ENCODE measurements at regions not wholly inside any gene's neighbourhood (a gene's known extent, or its start where the extent isn't known, plus 50 kb on each side); places are given as distances from the start of the nearest gene placed in this dataset.
"Not testable (repeated sequence)": the region's sequence is repeated elsewhere in the genome, so short reads cannot be mapped to it uniquely, and the experiment has no call there.

DNA sequence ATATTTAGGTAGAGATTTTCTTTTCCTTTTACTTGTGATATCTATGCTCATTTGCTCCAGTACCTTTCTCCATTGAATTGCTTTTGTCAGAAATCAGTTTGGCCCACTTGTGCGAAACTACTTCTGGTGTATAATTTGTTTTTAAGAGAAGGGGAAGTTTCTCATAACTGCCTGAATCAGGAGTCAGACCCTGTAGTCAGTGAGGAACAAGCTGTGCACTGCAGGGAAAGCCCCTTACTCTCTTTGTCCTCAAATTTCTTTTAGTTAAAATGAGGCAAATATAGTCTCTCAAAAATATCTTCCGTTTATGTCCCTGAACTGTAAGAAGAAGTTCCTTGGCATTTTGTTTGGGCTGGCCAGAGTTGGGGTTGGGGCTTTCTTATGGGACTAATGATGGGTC lies 109.9 kb downstream of the ZFY start:
- no peak for DNase-seq
- ChIA-PET POLR2A (no interaction called here), CTCF (no interaction called here)
- H3K27ac ChIP-seq (ENCODE audit: low read length in 2 of 2), result no peak overlapping the region
- Mint-ChIP-seq H3K27me3 (no peaks in the 10 kb centered on the region), H3K9me3 (ENCODE audit: insufficient read depth) (no peaks in the 10 kb centered on the region), H3K27ac (peak overlapping the region; percentile 53), H3K4me1 (peaks cover 70% of the 10 kb centered on the region), H3K4me3 (peak overlapping the region; percentile 44)
- H3K9me3 ChIP-seq (ENCODE audit: control extremely low read depth in 1 of 3, control insufficient read depth in 2 of 3, insufficient read depth in 1 of 3, low read length in 2 of 3), result no peaks in the 10 kb centered on the region
- no peaks in the 10 kb centered on the region for H4K20me1 ChIP-seq (ENCODE audit: control insufficient read depth, insufficient read depth, low read length, poor library complexity, severe bottlenecking)
- H3K79me2 ChIP-seq (ENCODE audit: control insufficient read depth, insufficient read depth, low read length), result no peaks in the 10 kb centered on the region
- no CpG with 5 or more reads among the region's 2 CpGs for WGBS (ENCODE audit: insufficient coverage)
- no peak overlapping the region for H3K4me3 ChIP-seq (ENCODE audit: control extremely low read depth in 1 of 5, extremely low read depth in 1 of 5, insufficient read depth in 1 of 5, low read depth in 2 of 5, low read length in 4 of 5)
- no peak for TF ChIP-seq EZH2 (IDR thresholded peaks at IDR 0.05; ENCODE audit: borderline replicate concordance, insufficient read depth, low read depth, low read length, poor library complexity, severe bottlenecking)
- TF ChIP-seq, protein P1, sequence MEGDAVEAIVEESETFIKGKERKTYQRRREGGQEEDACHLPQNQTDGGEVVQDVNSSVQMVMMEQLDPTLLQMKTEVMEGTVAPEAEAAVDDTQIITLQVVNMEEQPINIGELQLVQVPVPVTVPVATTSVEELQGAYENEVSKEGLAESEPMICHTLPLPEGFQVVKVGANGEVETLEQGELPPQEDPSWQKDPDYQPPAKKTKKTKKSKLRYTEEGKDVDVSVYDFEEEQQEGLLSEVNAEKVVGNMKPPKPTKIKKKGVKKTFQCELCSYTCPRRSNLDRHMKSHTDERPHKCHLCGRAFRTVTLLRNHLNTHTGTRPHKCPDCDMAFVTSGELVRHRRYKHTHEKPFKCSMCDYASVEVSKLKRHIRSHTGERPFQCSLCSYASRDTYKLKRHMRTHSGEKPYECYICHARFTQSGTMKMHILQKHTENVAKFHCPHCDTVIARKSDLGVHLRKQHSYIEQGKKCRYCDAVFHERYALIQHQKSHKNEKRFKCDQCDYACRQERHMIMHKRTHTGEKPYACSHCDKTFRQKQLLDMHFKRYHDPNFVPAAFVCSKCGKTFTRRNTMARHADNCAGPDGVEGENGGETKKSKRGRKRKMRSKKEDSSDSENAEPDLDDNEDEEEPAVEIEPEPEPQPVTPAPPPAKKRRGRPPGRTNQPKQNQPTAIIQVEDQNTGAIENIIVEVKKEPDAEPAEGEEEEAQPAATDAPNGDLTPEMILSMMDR (IDR thresholded peaks at IDR 0.05), result no peak
- H3K36me3 ChIP-seq (replicated peaks in 1 of 2; ENCODE audit: control extremely low read depth in 1 of 2, control insufficient read depth in 1 of 2, extremely low read depth in 1 of 2, insufficient read depth in 2 of 2, low read length in 1 of 2), result no peaks in the 10 kb centered on the region
- no peaks in the 10 kb centered on the region for H3K27me3 ChIP-seq (replicated peaks in 1 of 4; ENCODE audit: control extremely low read depth in 1 of 4, control insufficient read depth in 3 of 4, insufficient read depth in 4 of 4, low read length in 3 of 4)
- no peak for ATAC-seq (ENCODE audit: low read depth)
- H3K4me2 ChIP-seq (replicated peaks; ENCODE audit: low read depth, low read length, poor library complexity, severe bottlenecking), result no peak overlapping the region
- peaks cover 0 to 20% of the 10 kb centered on the region in 2 donors for H3K4me1 ChIP-seq (ENCODE audit: control insufficient read depth in 2 of 2, insufficient read depth in 2 of 2, low read length in 2 of 2)
- H2AFZ ChIP-seq (ENCODE audit: insufficient read depth, low read depth, low read length, poor library complexity, severe bottlenecking), result no peak overlapping the region
- no peak overlapping the region for H3K9ac ChIP-seq (ENCODE audit: low read length)
- intact Hi-C loops (cut with micrococcal nuclease), result no loop called here

DNA sequence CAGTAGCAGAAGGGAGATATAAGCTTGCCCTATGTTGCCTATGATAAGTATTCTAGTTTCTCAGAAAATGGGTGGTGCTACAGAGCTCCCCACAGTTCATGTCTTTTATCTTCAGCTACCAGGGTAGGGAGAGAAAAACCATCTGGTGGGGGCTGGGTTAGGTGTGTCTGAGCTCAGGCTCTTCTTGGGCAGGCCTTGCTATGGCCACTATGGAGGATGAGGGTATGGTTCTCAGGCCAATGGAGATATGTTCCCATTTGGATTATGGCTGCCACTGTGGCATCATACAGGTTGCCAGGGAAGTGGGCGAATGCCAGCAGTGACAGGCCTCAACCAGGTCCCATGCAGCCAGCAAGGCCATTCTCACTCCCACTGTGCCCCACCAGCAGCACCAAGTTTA lies 120.3 kb downstream of the ZFY start:
- H4K20me1 ChIP-seq (ENCODE audit: control insufficient read depth, insufficient read depth, low read length, poor library complexity, severe bottlenecking); intact Hi-C loops (cut with micrococcal nuclease); ATAC-seq (ENCODE audit: low read depth); H3K4me1 ChIP-seq (ENCODE audit: control insufficient read depth in 2 of 2, insufficient read depth in 2 of 2, low read length in 2 of 2); H2AFZ ChIP-seq (ENCODE audit: insufficient read depth, low read depth, low read length, poor library complexity, severe bottlenecking); H3K27ac Mint-ChIP-seq; H3K4me2 ChIP-seq (replicated peaks; ENCODE audit: low read depth, low read length, poor library complexity, severe bottlenecking); POLR2A ChIA-PET; H3K27me3 Mint-ChIP-seq; H3K9me3 ChIP-seq (ENCODE audit: control extremely low read depth in 1 of 3, control insufficient read depth in 2 of 3, insufficient read depth in 1 of 3, low read length in 2 of 3); H3K9ac ChIP-seq (ENCODE audit: low read length); H3K27me3 ChIP-seq (replicated peaks in 1 of 4; ENCODE audit: control extremely low read depth in 1 of 4, control insufficient read depth in 3 of 4, insufficient read depth in 4 of 4, low read length in 3 of 4); H3K9me3 Mint-ChIP-seq (ENCODE audit: insufficient read depth); CTCF ChIA-PET; H3K27ac ChIP-seq (ENCODE audit: low read length in 2 of 2); H3K4me3 ChIP-seq (ENCODE audit: control extremely low read depth in 1 of 5, extremely low read depth in 1 of 5, insufficient read depth in 1 of 5, low read depth in 2 of 5, low read length in 4 of 5); H3K79me2 ChIP-seq (ENCODE audit: control insufficient read depth, insufficient read depth, low read length); DNase-seq; H3K4me3 Mint-ChIP-seq; H3K36me3 ChIP-seq (replicated peaks in 1 of 2; ENCODE audit: control extremely low read depth in 1 of 2, control insufficient read depth in 1 of 2, extremely low read depth in 1 of 2, insufficient read depth in 2 of 2, low read length in 1 of 2): not testable (repeated sequence)
- H3K4me1 Mint-ChIP-seq, result peaks cover 11% of the 10 kb centered on the region
- WGBS (ENCODE audit: insufficient coverage), result no CpG with 5 or more reads among the region's 1 CpG

DNA sequence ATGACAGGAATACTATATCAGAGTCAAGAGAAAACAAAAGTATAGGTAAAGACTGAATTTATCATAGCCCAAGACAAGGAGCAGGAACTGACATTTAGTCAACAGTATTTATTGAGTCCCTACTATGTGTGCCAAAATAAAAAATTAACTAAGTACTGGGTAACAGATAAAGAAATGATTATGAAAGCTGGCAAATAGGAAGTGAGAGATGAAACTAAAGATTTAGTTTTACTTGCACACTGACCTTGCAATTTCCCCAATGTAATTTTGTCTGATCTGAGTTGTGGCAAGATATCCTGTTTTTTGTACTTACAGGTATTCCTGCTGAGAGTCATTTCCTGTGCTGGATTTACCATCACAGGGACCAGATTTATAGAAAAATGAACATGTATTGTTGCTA lies 123.2 kb downstream of the ZFY start:
- H3K9ac ChIP-seq (ENCODE audit: low read length); H3K4me3 Mint-ChIP-seq; H3K4me2 ChIP-seq (replicated peaks; ENCODE audit: low read depth, low read length, poor library complexity, severe bottlenecking); H3K27me3 ChIP-seq (replicated peaks in 1 of 4; ENCODE audit: control extremely low read depth in 1 of 4, control insufficient read depth in 3 of 4, insufficient read depth in 4 of 4, low read length in 3 of 4); H2AFZ ChIP-seq (ENCODE audit: insufficient read depth, low read depth, low read length, poor library complexity, severe bottlenecking); POLR2A ChIA-PET; H3K9me3 ChIP-seq (ENCODE audit: control extremely low read depth in 1 of 3, control insufficient read depth in 2 of 3, insufficient read depth in 1 of 3, low read length in 2 of 3); CTCF ChIA-PET; DNase-seq; H3K79me2 ChIP-seq (ENCODE audit: control insufficient read depth, insufficient read depth, low read length); H3K9me3 Mint-ChIP-seq (ENCODE audit: insufficient read depth); H3K4me1 Mint-ChIP-seq; intact Hi-C loops (cut with micrococcal nuclease); ATAC-seq (ENCODE audit: low read depth); H3K27ac Mint-ChIP-seq; H3K27me3 Mint-ChIP-seq; H4K20me1 ChIP-seq (ENCODE audit: control insufficient read depth, insufficient read depth, low read length, poor library complexity, severe bottlenecking); H3K4me3 ChIP-seq (ENCODE audit: control extremely low read depth in 1 of 5, extremely low read depth in 1 of 5, insufficient read depth in 1 of 5, low read depth in 2 of 5, low read length in 4 of 5); H3K27ac ChIP-seq (ENCODE audit: low read length in 2 of 2); H3K36me3 ChIP-seq (replicated peaks in 1 of 2; ENCODE audit: control extremely low read depth in 1 of 2, control insufficient read depth in 1 of 2, extremely low read depth in 1 of 2, insufficient read depth in 2 of 2, low read length in 1 of 2); H3K4me1 ChIP-seq (ENCODE audit: control insufficient read depth in 2 of 2, insufficient read depth in 2 of 2, low read length in 2 of 2): not testable (repeated sequence)
